ENCODE measurements at regions not wholly inside any gene's neighbourhood (a gene's known extent, or its start where the extent isn't known, plus 50 kb on each side); places are given as distances from the start of the nearest gene placed in this dataset.
"Not testable (repeated sequence)": the region's sequence is repeated elsewhere in the genome, so short reads cannot be mapped to it uniquely, and the experiment has no call there.

DNA sequence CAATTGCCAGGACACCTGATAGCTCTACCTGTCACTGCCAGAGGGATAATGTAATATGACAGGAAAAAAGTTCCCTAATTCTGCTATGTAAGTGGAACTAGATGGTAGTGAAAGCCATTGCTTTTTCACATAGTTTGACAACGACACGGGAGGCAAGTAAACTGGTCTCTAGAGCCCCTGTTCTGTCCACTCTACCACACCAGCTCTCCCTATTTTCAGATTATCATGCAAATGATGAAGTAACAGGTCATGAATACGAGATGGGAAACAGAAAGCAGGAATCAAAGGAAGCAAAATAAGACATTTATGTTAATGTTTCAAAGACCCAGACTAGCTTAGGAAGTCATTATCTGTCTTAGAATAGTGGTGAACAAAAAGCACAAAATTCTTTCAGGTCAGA lies 56.2 kb downstream of the TAF11L14 start:
- DNase-seq = no peak

DNA sequence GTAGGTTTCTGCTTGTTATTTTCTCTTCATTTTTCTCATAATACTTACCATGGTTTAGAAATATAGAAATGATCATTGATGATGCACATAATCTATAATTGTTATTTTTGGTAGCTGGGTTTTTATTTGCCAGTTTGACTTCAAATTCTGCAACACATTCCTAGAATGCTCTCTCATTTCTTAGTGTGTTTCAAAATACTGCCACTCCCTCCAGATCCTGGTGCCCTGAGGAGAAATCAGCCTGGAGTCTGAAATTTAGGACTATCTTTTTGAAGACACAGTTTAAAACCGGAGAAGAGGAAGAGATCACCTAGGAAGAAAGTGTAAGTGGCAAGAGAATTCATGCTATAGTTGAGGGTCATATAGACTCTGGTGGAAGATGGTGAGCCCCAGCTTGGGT lies 57.5 kb downstream of the TAF11L14 start:
- no peak for DNase-seq

DNA sequence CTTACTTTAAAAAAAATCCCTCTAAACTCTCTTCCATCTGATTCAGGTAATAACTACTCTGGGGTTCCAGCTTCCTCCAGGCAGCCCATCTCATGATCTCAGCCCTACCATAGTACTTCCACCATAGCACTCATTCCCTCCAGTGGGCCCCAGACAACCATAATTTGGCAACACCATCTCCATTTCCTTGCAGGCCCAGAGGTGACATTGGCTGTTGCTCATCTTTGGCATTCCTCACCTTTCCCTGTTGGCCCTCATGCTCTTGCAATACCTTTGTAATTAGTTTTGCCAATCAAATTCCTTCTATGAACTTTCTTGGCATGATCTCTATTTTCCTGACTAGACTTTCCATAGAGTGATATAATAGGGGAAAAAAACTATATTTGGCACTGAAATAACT lies 60.1 kb downstream of the TAF11L14 start:
- DNase-seq = no peak

DNA sequence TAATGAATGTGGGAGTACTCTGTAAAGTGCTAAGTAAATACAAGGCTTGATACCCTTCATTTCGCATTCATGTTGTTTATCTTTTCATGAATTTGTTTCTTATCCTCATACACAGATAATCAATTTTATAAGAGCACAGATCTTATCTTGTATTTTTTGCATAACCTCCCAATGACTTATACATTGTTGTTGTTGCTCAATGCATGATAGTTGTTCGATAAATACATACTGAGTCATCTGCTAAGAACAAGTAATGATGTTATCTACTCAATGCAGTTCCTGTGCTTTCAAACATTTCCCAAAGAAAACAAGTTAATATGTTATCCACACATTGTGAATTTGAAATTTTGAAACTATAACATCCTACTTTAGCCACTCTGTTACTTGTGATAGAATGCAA lies 60.7 kb downstream of the TAF11L14 start:
- DNase-seq = no peak

DNA sequence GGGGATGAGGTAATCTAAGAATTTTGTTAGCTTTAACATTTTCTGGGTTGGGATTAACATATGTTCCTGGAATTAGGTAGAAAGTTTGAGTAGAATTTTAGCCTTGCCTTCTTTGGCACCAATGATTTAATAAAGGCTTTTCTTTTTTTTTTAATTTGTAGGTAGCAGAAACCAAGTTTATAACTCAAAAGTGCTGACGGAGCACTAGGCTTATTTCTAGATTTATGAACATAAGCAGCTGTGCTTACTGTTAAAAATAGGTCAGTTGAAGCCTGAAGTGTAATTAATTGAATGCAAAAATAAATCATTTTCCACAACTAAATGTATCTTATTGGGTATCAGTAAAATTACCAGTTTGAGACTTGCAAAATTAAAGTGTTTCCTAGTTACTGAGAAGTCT lies 62.4 kb downstream of the TAF11L14 start:
- DNase-seq = no peak

DNA sequence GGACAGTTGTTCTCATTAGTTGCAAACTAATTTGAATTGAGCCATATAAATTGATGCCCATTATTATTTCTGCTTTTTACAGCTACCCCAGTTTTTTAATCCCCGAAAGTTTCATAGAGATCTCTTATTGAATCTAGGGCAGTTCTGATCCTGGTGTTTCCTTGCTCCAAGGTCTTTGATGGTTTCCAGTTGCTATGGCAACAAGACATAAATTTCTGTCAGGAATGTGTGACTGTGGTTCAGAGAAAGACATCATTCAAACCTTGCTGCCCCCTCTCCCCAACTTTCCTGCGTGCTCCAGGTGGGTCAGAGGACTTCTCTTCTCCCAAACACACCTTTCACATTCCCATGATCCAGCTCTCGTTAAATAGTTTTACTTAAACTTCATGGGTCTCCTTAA lies 63.4 kb downstream of the TAF11L14 start:
- no peak for DNase-seq

DNA sequence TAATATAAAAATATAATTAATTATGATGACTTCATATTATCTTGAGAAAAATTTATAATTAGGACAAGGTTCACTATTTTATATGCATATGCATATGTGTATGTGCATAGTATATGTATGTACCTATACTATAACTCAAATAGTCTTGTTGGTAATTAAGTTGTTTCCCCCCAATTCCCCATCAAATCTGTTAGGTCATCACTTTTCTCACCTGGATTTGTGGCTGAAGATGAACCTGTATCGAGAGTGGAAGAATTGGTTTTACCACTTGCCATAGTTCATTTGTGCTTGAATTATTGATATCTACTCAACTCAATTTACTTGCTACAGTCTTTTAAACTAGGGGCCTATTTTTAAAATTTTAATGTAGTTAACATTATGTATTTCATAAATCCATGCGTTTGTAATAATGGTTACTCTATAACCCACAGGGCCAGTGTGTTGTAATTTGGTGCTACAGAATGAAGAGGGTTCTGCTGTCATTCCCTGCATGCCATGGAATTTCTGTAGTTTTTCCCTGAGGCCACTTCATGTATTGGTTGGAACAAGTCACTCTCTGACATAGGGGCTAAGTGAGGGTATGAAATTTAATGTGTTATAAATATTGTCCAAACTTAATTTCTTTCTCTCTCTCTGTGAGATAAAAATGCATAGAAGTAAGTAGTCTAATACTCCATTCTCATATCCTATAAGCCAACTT lies 74.9 kb downstream of the TAF11L14 start:
- no peak for DNase-seq

DNA sequence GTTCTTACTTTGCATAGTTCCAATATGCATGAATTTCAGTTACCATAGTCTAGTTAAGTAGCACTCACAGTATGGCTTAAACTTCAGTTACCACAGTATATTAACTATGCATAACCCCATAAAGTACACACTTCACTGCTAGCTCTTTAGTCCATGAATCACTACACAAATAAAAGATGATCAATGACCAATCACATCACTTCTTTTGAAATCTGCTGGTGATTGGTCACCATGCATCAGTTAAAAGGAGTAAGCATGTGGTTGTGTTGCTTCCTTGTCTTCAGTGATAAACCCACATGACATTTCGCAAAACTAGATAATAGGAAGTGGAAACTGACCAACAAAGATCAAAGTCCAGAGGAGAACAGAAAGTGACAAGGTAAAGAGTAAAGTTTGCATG lies 79.0 kb downstream of the TAF11L14 start:
- DNase-seq = no peak

DNA sequence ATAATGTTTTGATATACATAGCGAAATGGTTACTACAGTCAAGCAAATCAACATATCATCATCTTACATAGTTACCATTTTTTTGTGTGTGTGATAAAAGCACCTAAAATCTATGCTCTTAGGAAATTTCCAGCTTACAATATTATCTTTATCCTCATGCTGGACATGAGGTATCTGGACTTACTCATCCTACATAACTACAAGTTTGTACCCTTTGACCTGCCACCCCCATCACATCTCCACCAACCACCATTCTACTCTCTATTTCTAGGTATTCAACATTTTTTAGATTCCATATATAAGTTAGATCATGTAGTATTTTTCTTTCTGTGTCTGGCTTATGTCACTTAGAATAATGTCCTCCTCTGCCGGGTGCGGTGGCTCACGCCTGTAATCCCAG lies 79.9 kb downstream of the TAF11L14 start:
- no peak for DNase-seq

DNA sequence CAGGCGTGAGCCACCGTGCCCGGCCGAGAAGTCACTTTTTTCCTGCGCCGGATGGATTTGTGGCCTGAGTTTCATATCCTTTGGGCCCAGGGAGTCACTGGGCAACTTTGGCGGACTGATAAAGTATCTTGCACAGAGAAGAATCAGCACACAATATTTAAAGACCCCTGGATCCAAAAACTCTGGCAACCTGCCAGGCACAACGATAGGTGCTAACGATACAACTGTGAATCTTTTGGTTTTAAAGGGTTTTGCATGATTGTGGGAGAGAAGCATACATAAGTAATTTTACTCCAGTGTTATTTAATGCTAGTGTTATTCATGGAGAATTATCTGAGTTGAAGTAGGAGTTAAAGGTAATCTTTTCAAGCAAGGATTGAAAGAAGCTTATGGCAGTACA lies 85.3 kb downstream of the TAF11L14 start:
- DNase-seq = no peak

DNA sequence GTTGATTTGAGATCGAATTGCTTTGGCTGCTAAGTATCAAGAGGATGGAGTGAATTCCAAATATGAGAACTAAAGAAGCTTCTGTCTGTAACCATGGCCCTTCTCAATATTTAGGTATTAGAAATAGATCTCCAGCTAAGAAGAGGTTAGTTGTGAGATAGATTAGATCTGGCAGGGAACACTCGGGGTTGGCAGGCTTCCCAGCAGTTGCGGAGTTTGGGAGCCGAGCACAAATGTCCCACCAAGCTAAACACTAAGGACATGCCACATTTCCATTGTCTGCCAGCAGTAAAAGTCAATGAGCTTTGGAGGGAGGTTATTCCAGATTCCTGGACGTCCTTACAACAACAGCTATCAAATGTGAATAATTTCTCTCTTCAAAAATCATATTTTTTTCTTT lies 85.8 kb downstream of the TAF11L14 start:
- no peak for DNase-seq

DNA sequence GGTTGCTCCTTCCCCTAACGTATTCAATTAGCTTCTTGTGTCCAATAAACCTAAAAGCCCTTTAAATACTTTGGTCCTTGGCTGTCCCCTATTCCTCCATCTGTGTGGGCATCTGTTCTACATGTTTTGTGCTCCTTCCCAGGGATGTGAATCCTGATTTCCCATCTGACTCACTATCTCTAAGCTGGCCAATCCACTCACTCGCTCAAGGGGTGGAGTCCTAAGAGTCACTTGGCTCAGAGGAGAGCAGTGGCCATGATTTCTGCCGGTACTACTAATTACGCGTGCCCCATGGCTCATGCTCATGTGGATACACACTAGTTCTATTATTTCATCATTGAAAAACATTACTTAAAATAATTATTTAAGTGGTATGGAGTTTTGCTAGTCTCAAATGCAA lies 89.6 kb downstream of the TAF11L14 start:
- no peak for DNase-seq

DNA sequence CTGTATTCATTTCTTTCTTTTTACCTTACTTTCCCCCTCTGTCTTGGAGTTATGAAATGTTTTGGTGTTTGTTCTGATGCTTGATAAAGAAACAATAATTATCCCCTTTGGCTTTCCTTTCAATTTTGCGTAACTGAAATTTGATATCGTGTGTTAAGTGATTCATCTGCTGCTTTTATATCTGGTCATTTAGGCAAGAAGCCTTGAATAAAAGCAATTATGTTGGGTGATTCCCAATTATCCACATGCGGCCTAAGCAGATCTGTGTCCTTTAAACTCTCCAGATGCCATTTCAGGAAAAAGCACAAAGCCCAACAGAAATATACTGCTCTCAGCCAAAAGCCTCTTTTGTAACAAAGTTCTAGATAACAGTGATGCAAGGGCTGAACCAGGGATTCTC lies 92.8 kb downstream of the TAF11L14 start:
- no peak for DNase-seq

DNA sequence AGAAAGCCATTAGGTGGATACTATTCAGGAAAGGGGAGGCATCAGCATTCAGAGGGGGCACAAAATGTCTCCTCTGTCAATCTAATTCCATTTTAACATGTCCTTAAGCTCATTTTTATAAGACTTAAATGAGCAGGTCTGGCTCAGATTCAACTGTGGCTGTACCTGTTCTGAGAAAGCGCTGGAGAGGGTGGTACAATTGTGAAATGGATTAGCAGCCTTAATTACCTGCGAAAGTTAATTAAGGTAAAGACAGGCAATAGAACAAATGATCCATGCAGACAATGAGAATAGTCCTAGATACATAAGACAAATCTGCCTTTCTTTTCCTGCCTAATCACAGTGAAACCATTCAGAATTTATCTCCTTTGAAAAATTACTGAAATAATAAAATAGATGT lies 96.2 kb downstream of the TAF11L14 start:
- DNase-seq = no peak

DNA sequence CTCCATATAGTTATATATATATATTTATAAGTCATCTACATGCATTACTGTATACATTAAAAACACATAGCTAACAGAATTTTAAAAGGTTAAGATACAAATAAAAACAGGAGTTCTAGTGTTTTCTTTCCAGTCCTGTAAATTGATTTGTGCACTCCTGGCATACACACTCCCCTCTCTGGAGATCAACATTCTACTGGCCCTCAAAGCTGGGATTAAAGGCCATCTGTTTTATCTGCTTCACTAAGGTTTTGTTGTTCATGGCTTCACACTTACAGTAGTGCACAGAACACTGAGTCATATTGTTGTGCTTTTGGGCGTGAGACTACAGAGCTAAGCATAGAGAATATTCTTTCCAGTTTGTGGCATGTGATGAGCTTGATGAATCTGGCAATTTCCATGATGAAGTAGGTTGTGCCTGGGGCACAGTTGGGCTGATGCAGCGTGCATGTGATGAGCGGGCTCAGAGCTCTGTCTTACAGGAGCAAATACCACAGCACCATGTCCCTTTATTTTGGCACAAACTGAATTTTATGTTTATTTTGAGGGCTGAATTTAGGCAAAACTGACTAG lies 98.2 kb downstream of the TAF11L14 start:
- no peak for DNase-seq

DNA sequence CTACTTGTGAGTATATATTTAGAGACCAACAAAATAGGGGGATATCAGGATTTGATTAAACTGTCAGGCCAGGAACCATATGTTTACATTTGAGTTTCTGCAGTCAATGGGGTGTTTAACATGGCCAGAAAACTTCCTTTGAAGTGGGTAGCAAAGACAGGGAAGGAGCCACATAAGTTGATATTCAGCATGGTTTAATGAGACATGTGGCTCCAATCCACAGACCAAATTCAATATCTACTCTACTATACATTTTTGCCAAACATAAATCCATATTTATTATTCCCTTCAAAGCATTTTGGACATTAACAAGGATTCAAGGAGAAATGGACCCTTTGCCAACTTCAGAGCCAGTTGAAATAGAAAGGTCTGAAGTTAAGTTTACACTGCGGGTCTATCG lies 99.8 kb downstream of the TAF11L14 start:
- DNase-seq = no peak

DNA sequence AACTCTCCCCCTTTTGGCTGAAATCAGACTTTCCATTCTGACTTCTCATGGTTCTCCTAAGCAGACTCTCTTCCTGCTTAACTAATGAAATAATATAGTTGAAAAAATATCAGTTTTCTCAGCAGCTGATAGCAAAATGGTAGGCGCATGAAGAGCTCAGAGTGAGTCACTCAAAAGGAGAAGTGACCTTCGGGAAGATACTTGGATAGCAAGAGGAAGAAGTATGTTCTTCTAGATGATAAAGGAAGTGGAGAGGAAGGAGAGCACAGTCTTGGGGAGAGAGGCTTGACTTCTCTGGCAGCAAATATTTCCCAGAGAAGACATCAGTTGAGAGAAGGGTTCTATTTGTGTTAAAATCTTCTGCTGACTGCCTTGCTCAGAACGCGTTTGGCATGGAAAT lies 101.5 kb downstream of the TAF11L14 start:
- no peak for DNase-seq

DNA sequence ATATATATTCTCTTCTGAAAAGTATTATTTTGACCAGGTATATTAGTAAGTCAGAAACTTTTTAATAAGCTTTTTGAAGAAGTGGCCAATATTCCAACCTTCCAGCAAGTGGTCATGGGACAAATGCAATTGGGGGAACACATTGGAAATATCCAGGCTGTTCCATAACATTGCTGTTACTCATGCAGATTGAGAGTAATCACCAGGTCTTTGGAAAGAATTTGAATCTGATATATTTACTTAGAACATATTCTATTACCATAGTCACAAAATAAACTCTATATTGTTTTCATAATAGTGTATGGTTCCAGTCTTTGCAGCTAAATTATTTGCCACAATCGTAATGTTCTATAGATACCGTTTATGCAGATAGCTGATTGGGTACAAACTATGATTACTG lies 102.8 kb downstream of the TAF11L14 start:
- no peak for DNase-seq

DNA sequence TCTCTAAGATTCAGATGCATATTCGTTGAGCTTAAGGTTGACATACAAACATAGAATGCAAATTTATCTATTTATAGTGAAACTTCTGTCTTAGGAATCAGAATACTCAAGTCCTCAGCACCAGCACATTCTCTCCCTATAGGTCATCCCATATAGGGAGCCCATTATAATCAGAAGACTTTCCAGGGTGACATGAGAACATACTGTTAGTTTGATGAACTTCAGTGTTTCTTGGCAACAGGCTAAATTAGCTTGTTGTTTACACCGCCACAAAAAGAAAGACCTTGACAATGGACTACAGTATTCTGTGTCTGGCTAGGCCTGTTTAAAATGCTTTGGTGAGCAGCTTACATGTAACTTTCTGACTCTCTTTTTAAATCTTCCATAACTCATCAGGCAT lies 104.2 kb downstream of the TAF11L14 start:
- no peak for DNase-seq

DNA sequence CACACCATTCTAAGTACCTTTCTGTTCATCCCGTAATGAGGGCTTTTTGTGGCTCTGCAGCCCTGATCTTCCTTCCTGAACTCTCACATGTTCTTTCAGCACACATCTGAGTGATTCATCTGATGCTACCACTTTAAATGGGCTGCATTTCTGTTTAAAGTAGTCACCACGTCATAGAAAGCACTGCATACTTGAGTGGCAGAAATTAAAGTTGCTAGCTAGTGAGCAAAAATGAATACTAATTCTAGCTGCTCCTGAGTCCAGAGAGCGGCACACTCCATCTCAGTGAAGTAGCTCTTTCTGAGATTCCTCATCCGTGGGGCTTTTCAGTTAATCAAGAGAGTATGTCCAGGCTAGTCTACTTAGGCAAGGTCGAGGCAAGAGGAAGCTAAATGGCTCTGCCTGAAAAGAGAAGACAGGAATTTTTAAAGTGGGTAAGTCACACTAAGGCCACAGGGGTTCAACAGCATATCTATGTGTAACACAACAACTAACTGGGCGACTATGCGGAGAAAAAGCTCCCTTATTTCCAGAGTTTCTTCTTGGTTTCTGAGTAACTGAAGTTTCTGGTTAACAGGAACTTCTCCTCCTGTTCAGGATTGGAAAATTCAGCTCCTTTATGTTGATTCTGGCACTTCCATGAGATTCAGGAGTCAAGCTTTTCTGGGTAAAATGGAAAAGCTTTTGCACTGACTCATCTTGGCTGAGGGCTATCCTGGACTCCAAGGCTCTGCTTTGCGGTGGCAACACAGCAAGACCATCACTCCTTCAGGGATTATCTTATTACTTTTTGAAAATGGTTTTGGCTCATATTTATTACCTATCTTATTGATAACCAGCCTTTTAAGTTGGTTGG lies 109.5 kb downstream of the TAF11L14 start:
- DNase-seq = no peak

DNA sequence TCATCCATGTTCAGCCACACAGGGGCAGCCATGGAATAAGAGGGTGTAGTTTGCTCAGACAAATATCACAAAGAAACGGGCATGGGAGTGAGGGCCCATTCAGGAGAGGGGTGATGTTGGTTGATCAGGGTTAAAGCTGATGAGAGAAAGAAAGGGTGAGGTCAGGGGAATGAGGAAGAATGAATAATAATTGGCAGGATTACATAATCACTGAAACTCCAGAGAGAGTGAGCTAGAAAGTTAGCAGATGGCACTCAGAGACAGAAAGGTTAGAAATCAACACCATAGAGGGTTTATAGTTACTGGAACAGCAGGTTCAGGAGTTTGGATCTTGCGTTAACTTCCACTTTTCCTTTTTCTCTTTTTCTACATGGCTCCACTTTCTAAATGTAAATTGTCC lies 113.9 kb downstream of the TAF11L14 start:
- no peak for DNase-seq

DNA sequence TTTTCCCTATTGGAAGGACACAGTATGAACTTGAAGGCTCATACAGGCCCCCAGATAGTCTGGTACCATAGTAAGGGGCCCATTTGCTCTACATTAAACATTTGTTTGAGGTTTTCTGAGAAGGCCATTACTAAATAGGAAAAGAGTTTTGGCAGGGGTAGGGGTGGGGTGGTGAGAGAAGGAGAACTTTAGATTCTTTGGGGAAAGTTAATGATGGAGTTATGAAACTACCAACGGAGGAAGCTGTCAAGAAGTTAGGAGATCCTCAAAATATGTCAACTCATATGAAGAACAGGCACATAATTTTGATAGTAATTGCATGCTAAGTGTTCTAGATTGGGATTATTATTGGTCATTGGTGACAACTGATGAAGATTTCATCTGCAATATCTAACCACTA lies 114.7 kb downstream of the TAF11L14 start:
- no peak for DNase-seq

DNA sequence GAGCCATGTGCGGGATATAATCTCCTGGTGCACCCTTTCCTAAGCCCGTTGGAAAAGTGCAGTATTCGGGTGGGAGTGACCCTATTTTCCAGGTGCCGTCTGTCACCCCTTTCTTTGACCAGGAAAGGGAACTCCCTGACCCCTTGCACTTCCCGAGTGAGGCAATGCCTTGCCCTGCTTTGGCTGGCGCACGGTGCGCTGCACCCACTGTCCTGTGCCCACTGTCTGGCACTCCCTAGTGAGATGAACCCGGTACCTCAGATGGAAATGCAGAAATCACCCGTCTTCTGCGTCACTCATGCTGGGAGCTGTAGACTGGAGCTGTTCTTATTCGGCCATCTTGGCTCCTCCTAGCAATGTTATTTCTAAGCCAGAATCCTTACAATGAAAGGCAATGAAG lies 121.1 kb downstream of the TAF11L14 start:
- DNase-seq = not testable (repeated sequence)

DNA sequence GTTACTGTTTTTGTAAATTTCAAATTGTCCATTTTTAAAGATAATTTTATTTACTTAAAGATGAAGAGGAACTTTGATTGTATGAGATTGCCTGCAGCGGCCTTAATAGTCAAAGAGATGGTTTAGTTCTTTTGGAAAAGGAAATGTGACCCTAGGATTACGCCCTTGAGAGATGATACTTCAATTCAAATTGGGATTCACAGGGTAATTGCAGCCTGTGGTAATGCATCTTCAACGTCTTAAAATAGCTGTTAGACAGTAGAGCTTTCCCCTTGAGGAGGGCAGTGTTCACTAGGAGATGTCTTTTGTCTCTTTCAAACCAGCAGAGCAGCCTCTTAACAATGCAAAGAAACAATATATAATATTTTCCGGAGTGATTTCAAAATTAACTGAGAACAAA lies 127.1 kb downstream of the TAF11L14 start:
- no peak for DNase-seq

Measured in EL (cell line).